B cell (primary cell): ENCODE measurements at regions not wholly inside any gene's neighbourhood (a gene's known extent, or its start where the extent isn't known, plus 50 kb on each side); places are given as distances from the start of the nearest gene placed in this dataset.

Source experiments
- ATAC-seq: fragments of 200-7000 bp; cut with Tn5 transposase; one replicate; pipeline ENCODE4 v1.10.0; 2021; ENCODE audit warnings: low read depth, mild to moderate bottlenecking, moderate number of reproducible peaks, moderate library complexity
- CTCF ChIA-PET: fragments of 350-600 bp; sonication (Branson Sonifier 250); formaldehyde crosslinking; loops from one replicate; lab custom pipeline; 2021; ENCODE audit warnings: antibody characterized with exemption, inconsistent platforms; lab: Charles Lee
- POLR2A ChIA-PET: fragments of 350-600 bp; sonication (Branson Sonifier 250); formaldehyde crosslinking; loops from one replicate; lab custom pipeline; 2021; ENCODE audit warnings: antibody characterized with exemption; lab: Charles Lee
- DNase-seq: peaks from one replicate; pipeline ENCODE4 v3.0.0; 2013
- H2AFZ ChIP-seq: 2 replicates; pipeline ENCODE4 v1.6.1; 2012; ENCODE audit warnings: mild to moderate bottlenecking, low read depth, low read length; ENCODE audit not compliant: insufficient read depth, poor library complexity, severe bottlenecking
- H3K27ac ChIP-seq, 2 donors: 1 replicate in 1 of 2; 2 replicates in 1 of 2; pipeline ENCODE4 v1.5.1; 2012 to 2013; ENCODE audit warnings: low read length in 2 of 2, mild to moderate bottlenecking in 2 of 2, moderate library complexity in 1 of 2
- H3K27me3 ChIP-seq, 4 experiments: fragments of 200-600 bp in 1 of 4; sonication (generic) in 1 of 4; replicated peaks in 1 of 4; 1 replicate in 2 of 4; 2 replicates in 2 of 4; pipeline versions ENCODE4 v1.6.1 to v1.7.0; 2013 to 2016; ENCODE audit warnings: low read length in 3 of 4, mild to moderate bottlenecking in 2 of 4, mixed read lengths in 1 of 4, moderate library complexity in 1 of 4; ENCODE audit not compliant: insufficient read depth in 4 of 4, control insufficient read depth in 3 of 4; ENCODE audit errors: control extremely low read depth in 1 of 4
- H3K36me3 ChIP-seq, 2 experiments: replicated peaks in 1 of 2; 1 replicate in 1 of 2; 2 replicates in 1 of 2; pipeline versions ENCODE4 v1.6.1 to v1.7.1; 2013; ENCODE audit warnings: low read length in 1 of 2; ENCODE audit not compliant: insufficient read depth in 2 of 2, control insufficient read depth in 1 of 2; ENCODE audit errors: control extremely low read depth in 1 of 2, extremely low read depth in 1 of 2
- H3K4me1 ChIP-seq, 2 donors: fragments of 200-600 bp in 1 of 2; sonication (generic) in 1 of 2; 1 replicate in 1 of 2; 2 replicates in 1 of 2; pipeline versions ENCODE4 v1.5.1 to v1.6.1; 2013 to 2017; ENCODE audit warnings: low read length in 2 of 2; ENCODE audit not compliant: control insufficient read depth in 2 of 2, insufficient read depth in 2 of 2
- H3K4me2 ChIP-seq: replicated peaks from 2 replicates; pipeline ENCODE3; 2012; ENCODE audit warnings: mild to moderate bottlenecking, low read depth, low read length; ENCODE audit not compliant: poor library complexity, severe bottlenecking
- H3K4me3 ChIP-seq, 5 experiments: fragments of 200-600 bp in 1 of 5; sonication (generic) in 1 of 5; 1 replicate in 3 of 5; 2 replicates in 2 of 5; pipeline versions ENCODE4 v1.5.1 to v1.7.0; 2011 to 2016; ENCODE audit warnings: low read length in 4 of 5, mild to moderate bottlenecking in 4 of 5, low read depth in 2 of 5, control low read depth in 1 of 5, moderate library complexity in 1 of 5; ENCODE audit not compliant: insufficient read depth in 1 of 5; ENCODE audit errors: control extremely low read depth in 1 of 5, extremely low read depth in 1 of 5
- H3K79me2 ChIP-seq: fragments of 200-600 bp; sonication (generic); one replicate; pipeline ENCODE4 v1.6.0; 2016; ENCODE audit warnings: low read length; ENCODE audit not compliant: control insufficient read depth, insufficient read depth
- H3K9ac ChIP-seq: fragments of 200-600 bp; sonication (generic); 2 replicates; pipeline ENCODE4 v1.6.1; 2017; ENCODE audit warnings: mild to moderate bottlenecking, low read length, moderate library complexity
- H3K9me3 ChIP-seq, 3 donors: one replicate each; pipeline versions ENCODE4 v1.6.1 to v1.7.1; 2013; ENCODE audit warnings: low read length in 2 of 3; ENCODE audit not compliant: control insufficient read depth in 2 of 3, insufficient read depth in 1 of 3; ENCODE audit errors: control extremely low read depth in 1 of 3
- H4K20me1 ChIP-seq: 2 replicates; pipeline ENCODE4 v1.6.0; 2012; ENCODE audit warnings: mild to moderate bottlenecking, low read length; ENCODE audit not compliant: insufficient read depth, control insufficient read depth, poor library complexity, severe bottlenecking
- H3K27ac Mint-ChIP-seq: one replicate; pipeline ENCODE4 v1.8.0; 2021; ENCODE audit warnings: mixed read lengths
- H3K27me3 Mint-ChIP-seq: one replicate; pipeline ENCODE4 v1.8.0; 2021; ENCODE audit warnings: mixed read lengths
- H3K4me1 Mint-ChIP-seq: one replicate; pipeline ENCODE4 v1.8.0; 2021; ENCODE audit warnings: mixed read lengths
- H3K4me3 Mint-ChIP-seq: one replicate; pipeline ENCODE4 v1.8.0; 2021; ENCODE audit warnings: mixed read lengths
- H3K9me3 Mint-ChIP-seq: one replicate; pipeline ENCODE4 v1.8.0; 2022; ENCODE audit warnings: mixed read lengths; ENCODE audit not compliant: insufficient read depth
- CTCF ChIP-seq: fragments of 200-600 bp; IDR thresholded peaks from one replicate; pipeline ENCODE4 v1.8.0; 2022; ENCODE audit warnings: antibody characterized with exemption, mild to moderate bottlenecking
- EZH2 ChIP-seq: IDR thresholded peaks from 2 replicates; pipeline ENCODE4 v1.6.1; 2012; ENCODE audit warnings: borderline replicate concordance, low read depth, mild to moderate bottlenecking, moderate library complexity, low read length; ENCODE audit not compliant: insufficient read depth, poor library complexity, severe bottlenecking
- WGBS: methylation state at CpG from one replicate; pipeline ENCODE4 v1.1.5; 2013; ENCODE audit warnings: missing lambda C conversion rate; ENCODE audit not compliant: insufficient coverage; 5-methylcytosine and 5-hydroxymethylcytosine counted together
- intact Hi-C: fragments of 100-400 bp; cut with micrococcal nuclease; formaldehyde crosslinking; loops from one replicate; pipeline ENCODE4 v1.10.0; 2022

- Histone ChIP-seq H3K4me2 (no peak overlapping the region), H3K36me3 (no peaks in the 10 kb centered on the region), H3K79me2 (no peaks in the 10 kb centered on the region), H2AFZ (no peak overlapping the region), H3K27me3 (no peaks in the 10 kb centered on the region), H4K20me1 (no peaks in the 10 kb centered on the region), H3K4me1 (no peaks in the 10 kb centered on the region), H3K27ac (no peak overlapping the region), H3K9me3 (peaks cover 0 to 5% (median 0%) of the 10 kb centered on the region in 3 donors), H3K9ac (no peak overlapping the region), H3K4me3 (no peak overlapping the region)
- POLR2A ChIA-PET, result no interaction called here
- TF ChIP-seq CTCF, result no peak
- Mint-ChIP-seq H3K4me3 (no peak overlapping the region), H3K27me3 (no peaks in the 10 kb centered on the region), H3K4me1 (no peaks in the 10 kb centered on the region), H3K9me3 (no peaks in the 10 kb centered on the region), H3K27ac (no peak overlapping the region)
- no CpG with 5 or more reads among the region's 1 CpG for WGBS
- ATAC-seq (no peak), DNase-seq (no peak)
- intact Hi-C loops, result no loop called here
- CTCF ChIA-PET, result no interaction called here
Measured at GRCh38 chr5:24290536-24290935, 354.2 kb downstream of the CDH10 start.

GRCh38 chr5:24291916-24292315 lies 352.9 kb downstream of the CDH10 start:
- DNase-seq, result no peak
- Histone ChIP-seq H3K9ac (no peak overlapping the region), H3K27me3 (no peaks in the 10 kb centered on the region), H3K27ac (no peak overlapping the region), H3K4me3 (no peak overlapping the region), H3K4me2 (no peak overlapping the region), H3K4me1 (no peaks in the 10 kb centered on the region), H3K79me2 (no peaks in the 10 kb centered on the region), H2AFZ (no peak overlapping the region), H3K36me3 (no peaks in the 10 kb centered on the region), H4K20me1 (no peaks in the 10 kb centered on the region), H3K9me3 (peaks cover 0 to 7% (median 0%) of the 10 kb centered on the region in 3 donors)
- no peak for TF ChIP-seq CTCF
- TF ChIP-seq EZH2, result no peak
- intact Hi-C loops, result no loop called here
- ATAC-seq, result no peak
- Mint-ChIP-seq H3K27ac (no peak overlapping the region), H3K9me3 (peaks cover under 1% of the 10 kb centered on the region), H3K4me3 (no peak overlapping the region), H3K27me3 (no peaks in the 10 kb centered on the region), H3K4me1 (no peaks in the 10 kb centered on the region)
- ChIA-PET CTCF (no interaction called here), POLR2A (no interaction called here)
- 80% methylated on average over 1 of the region's 2 CpGs for WGBS
